ENCODE measurements at regions not wholly inside any gene's neighbourhood (a gene's known extent, or its start where the extent isn't known, plus 50 kb on each side); places are given as distances from the start of the nearest gene placed in this dataset.

GRCh38 chr15:60255390-60255789 is 142.4 kb downstream of the ANXA2 start:
- Histone ChIP-seq H3K4me3 (no peak overlapping the region), H3K27me3 (ENCODE audit: insufficient read depth) (no peaks in the 10 kb centered on the region), H3K4me2 (no peak overlapping the region), H3F3A (replicated peaks; ENCODE audit: low read depth) (no peaks in the 10 kb centered on the region), H4K20me1 (replicated peaks; ENCODE audit: insufficient read depth) (no peaks in the 10 kb centered on the region), H3K4me1 (ENCODE audit: insufficient read depth) (no peaks in the 10 kb centered on the region), H3K27ac (ENCODE audit: low read depth) (no peak overlapping the region), H3K36me3 (ENCODE audit: insufficient read depth) (no peaks in the 10 kb centered on the region), H3K79me2 (replicated peaks; ENCODE audit: insufficient read depth) (no peaks in the 10 kb centered on the region), H2AFZ (no peak overlapping the region), H3K9me2 (ENCODE audit: insufficient read depth) (no peaks in the 10 kb centered on the region)
- peaks cover 5% of the 10 kb centered on the region for H3K4me1 Mint-ChIP-seq
- TF ChIP-seq NANOG (IDR thresholded peaks at IDR 0.05; ENCODE audit: borderline replicate concordance) (no peak), EZH2phosphoT487 (IDR thresholded peaks at IDR 0.05; ENCODE audit: unreplicated experiment) (no peak), STAT1 (IDR thresholded peaks at IDR 0.05; ENCODE audit: unreplicated experiment) (no peak), ZNF331 (CRISPR knock-in tag; IDR thresholded peaks at IDR 0.05; ENCODE audit: low read depth) (no peak), EZH2 (IDR thresholded peaks at IDR 0.05; ENCODE audit: low read depth, unreplicated experiment) (no peak), JUNB (IDR thresholded peaks at IDR 0.05; ENCODE audit: unreplicated experiment) (no peak)
- TF ChIP-seq, protein P1, sequence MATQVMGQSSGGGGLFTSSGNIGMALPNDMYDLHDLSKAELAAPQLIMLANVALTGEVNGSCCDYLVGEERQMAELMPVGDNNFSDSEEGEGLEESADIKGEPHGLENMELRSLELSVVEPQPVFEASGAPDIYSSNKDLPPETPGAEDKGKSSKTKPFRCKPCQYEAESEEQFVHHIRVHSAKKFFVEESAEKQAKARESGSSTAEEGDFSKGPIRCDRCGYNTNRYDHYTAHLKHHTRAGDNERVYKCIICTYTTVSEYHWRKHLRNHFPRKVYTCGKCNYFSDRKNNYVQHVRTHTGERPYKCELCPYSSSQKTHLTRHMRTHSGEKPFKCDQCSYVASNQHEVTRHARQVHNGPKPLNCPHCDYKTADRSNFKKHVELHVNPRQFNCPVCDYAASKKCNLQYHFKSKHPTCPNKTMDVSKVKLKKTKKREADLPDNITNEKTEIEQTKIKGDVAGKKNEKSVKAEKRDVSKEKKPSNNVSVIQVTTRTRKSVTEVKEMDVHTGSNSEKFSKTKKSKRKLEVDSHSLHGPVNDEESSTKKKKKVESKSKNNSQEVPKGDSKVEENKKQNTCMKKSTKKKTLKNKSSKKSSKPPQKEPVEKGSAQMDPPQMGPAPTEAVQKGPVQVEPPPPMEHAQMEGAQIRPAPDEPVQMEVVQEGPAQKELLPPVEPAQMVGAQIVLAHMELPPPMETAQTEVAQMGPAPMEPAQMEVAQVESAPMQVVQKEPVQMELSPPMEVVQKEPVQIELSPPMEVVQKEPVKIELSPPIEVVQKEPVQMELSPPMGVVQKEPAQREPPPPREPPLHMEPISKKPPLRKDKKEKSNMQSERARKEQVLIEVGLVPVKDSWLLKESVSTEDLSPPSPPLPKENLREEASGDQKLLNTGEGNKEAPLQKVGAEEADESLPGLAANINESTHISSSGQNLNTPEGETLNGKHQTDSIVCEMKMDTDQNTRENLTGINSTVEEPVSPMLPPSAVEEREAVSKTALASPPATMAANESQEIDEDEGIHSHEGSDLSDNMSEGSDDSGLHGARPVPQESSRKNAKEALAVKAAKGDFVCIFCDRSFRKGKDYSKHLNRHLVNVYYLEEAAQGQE (IDR thresholded peaks at IDR 0.05; ENCODE audit: unreplicated experiment): no peak
- no peaks in the 10 kb centered on the region for H3K9me3 Mint-ChIP-seq
- no peak for ATAC-seq
- H3K27me3 Mint-ChIP-seq (ENCODE audit: insufficient read depth, low read depth, poor library complexity): no peaks in the 10 kb centered on the region
- no peaks in the 10 kb centered on the region for H3K36me3 Mint-ChIP-seq (ENCODE audit: low read depth)
- H3K4me3 Mint-ChIP-seq: no peak overlapping the region
- DNase-seq (ENCODE audit: low spot score): no peak
- H3K27ac Mint-ChIP-seq: no peak overlapping the region

- Histone ChIP-seq H3K4me3 (no peak overlapping the region), H3K79me2 (replicated peaks; ENCODE audit: insufficient read depth) (no peaks in the 10 kb centered on the region), H3K4me1 (ENCODE audit: insufficient read depth) (no peaks in the 10 kb centered on the region), H3K27ac (ENCODE audit: low read depth) (no peak overlapping the region), H3K4me2 (no peak overlapping the region), H4K20me1 (replicated peaks; ENCODE audit: insufficient read depth) (no peaks in the 10 kb centered on the region), H3K9me2 (ENCODE audit: insufficient read depth) (no peaks in the 10 kb centered on the region), H3K36me3 (ENCODE audit: insufficient read depth) (no peaks in the 10 kb centered on the region), H3K27me3 (ENCODE audit: insufficient read depth) (no peaks in the 10 kb centered on the region), H2AFZ (no peak overlapping the region), H3F3A (replicated peaks; ENCODE audit: low read depth) (no peaks in the 10 kb centered on the region)
- H3K27ac Mint-ChIP-seq: no peak overlapping the region
- H3K27me3 Mint-ChIP-seq (ENCODE audit: insufficient read depth, low read depth, poor library complexity): no peaks in the 10 kb centered on the region
- H3K36me3 Mint-ChIP-seq (ENCODE audit: low read depth): no peaks in the 10 kb centered on the region
- ATAC-seq (no peak), DNase-seq (ENCODE audit: low spot score) (no peak)
- no peaks in the 10 kb centered on the region for H3K4me1 Mint-ChIP-seq
- no peak overlapping the region for H3K4me3 Mint-ChIP-seq
- no peaks in the 10 kb centered on the region for H3K9me3 Mint-ChIP-seq
- no peak for TF ChIP-seq ZNF331 (CRISPR knock-in tag; IDR thresholded peaks at IDR 0.05; ENCODE audit: low read depth)
- TF ChIP-seq NANOG (IDR thresholded peaks at IDR 0.05; ENCODE audit: borderline replicate concordance): no peak
- TF ChIP-seq JUNB (IDR thresholded peaks at IDR 0.05; ENCODE audit: unreplicated experiment): no peak
- TF ChIP-seq, protein P2, sequence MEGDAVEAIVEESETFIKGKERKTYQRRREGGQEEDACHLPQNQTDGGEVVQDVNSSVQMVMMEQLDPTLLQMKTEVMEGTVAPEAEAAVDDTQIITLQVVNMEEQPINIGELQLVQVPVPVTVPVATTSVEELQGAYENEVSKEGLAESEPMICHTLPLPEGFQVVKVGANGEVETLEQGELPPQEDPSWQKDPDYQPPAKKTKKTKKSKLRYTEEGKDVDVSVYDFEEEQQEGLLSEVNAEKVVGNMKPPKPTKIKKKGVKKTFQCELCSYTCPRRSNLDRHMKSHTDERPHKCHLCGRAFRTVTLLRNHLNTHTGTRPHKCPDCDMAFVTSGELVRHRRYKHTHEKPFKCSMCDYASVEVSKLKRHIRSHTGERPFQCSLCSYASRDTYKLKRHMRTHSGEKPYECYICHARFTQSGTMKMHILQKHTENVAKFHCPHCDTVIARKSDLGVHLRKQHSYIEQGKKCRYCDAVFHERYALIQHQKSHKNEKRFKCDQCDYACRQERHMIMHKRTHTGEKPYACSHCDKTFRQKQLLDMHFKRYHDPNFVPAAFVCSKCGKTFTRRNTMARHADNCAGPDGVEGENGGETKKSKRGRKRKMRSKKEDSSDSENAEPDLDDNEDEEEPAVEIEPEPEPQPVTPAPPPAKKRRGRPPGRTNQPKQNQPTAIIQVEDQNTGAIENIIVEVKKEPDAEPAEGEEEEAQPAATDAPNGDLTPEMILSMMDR (conservative IDR thresholded peaks at IDR 0.05; ENCODE audit: low read depth in 2 of 2): no peak
- no peak for TF ChIP-seq CREB1 (CRISPR knock-in tag; IDR thresholded peaks at IDR 0.05; ENCODE audit: low read depth)
- TF ChIP-seq EZH2phosphoT487 (IDR thresholded peaks at IDR 0.05; ENCODE audit: unreplicated experiment): no peak
- no peak for TF ChIP-seq POLR2AphosphoS5 (IDR thresholded peaks at IDR 0.05; ENCODE audit: low read depth)
- TF ChIP-seq, protein P1 (IDR thresholded peaks at IDR 0.05; ENCODE audit: unreplicated experiment): no peak
- TF ChIP-seq ETS1 (IDR thresholded peaks at IDR 0.05): no peak
Observed at GRCh38 chr15:60257591-60258159, 140.1 kb downstream of the ANXA2 start.
